Body of pancreas (tissue), 4 donors: ENCODE measurements at regions not wholly inside any gene's neighbourhood (a gene's known extent, or its start where the extent isn't known, plus 50 kb on each side); places are given as distances from the start of the nearest gene placed in this dataset.

ENCODE experiments used
- CTCF ChIP-seq, 7 experiments: fragments of 450-650 bp in 4 of 7; fragments of 200-600 bp in 3 of 7; sonication (generic) in 3 of 7; IDR thresholded peaks; one replicate each; pipeline ENCODE4 v1.5.1; 2016 to 2019; ENCODE audit warnings: antibody characterized with exemption in 7 of 7
- POLR2A ChIP-seq, 3 donors: fragments of 450-650 bp; IDR thresholded peaks; one replicate each; pipeline ENCODE4 v1.6.1; 2016; ENCODE audit warnings: antibody characterized with exemption in 3 of 3, mild to moderate bottlenecking in 2 of 3

- TF ChIP-seq POLR2A (IDR thresholded peaks at IDR 0.05): no peak
- no peak for TF ChIP-seq CTCF (IDR thresholded peaks at IDR 0.05)
These were observed 238.9 kb upstream of the ZNF804A start for GRCh38 chr2:184359379-184359778.
